Spleen (tissue), 7 donors: ENCODE measurements at regions not wholly inside any gene's neighbourhood (a gene's known extent, or its start where the extent isn't known, plus 50 kb on each side); places are given as distances from the start of the nearest gene placed in this dataset.

Experiments
- CTCF ChIP-seq, 11 experiments: fragments of 200-600 bp in 7 of 11; fragments of 450-650 bp in 4 of 11; sonication (generic) in 4 of 11; IDR thresholded peaks in 8 of 11; conservative IDR thresholded peaks in 3 of 11; 1 replicate in 7 of 11; 2 replicates in 4 of 11; pipeline versions ENCODE4 v1.4.0 to v1.8.0; 2016 to 2021; ENCODE audit warnings: antibody characterized with exemption in 11 of 11, inconsistent platforms in 4 of 11, mild to moderate bottlenecking in 1 of 11
- POLR2A ChIP-seq, 3 donors: fragments of 450-650 bp; IDR thresholded peaks; one replicate each; pipeline ENCODE4 v1.5.1; 2017; ENCODE audit warnings: antibody characterized with exemption in 3 of 3, mild to moderate bottlenecking in 1 of 3
- POLR2AphosphoS5 ChIP-seq, 3 donors: sonication (generic); formaldehyde crosslinking; IDR thresholded peaks; one replicate each; pipeline ENCODE4 v1.5.1; 2017; ENCODE audit warnings: antibody characterized with exemption in 3 of 3
- donor health status: DM: no; HTN: no; CAD: no; lungs with moderate emphysema.
- donor health status: DM: no; HTN: no; CAD: no.
- donor health status: DM: no; HTN: no; CAD: no.

DNA sequence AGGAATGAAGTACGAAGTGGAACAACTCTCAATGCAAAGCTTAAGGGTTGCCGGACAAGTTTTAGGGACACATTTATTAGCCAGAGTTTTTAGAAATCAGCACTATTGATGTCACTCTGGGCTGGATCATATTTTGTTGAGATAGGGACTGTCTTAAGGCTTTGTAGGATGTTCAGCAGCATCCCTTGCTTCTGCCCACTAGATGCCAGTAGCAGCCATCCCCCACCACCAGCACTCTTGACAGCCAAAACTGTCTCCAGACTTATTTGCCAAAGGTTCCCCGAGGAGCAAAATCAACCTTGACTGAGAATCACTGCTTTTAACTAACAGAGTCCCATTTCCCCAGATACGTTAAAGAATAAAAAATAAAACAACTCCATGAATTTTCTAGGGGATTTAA, 1497.3 kb downstream of the STIM2 start:
- no peak for TF ChIP-seq CTCF (IDR thresholded peaks at IDR 0.05 in 8 of 11, conservative IDR thresholded peaks at IDR 0.05 in 3 of 11)
- no peak for TF ChIP-seq POLR2A (IDR thresholded peaks at IDR 0.05)
- no peak for TF ChIP-seq POLR2AphosphoS5 (IDR thresholded peaks at IDR 0.05)
